GM12873 (cell line): ENCODE measurements at regions not wholly inside any gene's neighbourhood (a gene's known extent, or its start where the extent isn't known, plus 50 kb on each side); places are given as distances from the start of the nearest gene placed in this dataset.

Experiments
- CTCF ChIP-seq: IDR thresholded peaks from 2 replicates; pipeline ENCODE4 v1.5.1; 2012; ENCODE audit warnings: low read depth, mild to moderate bottlenecking, moderate library complexity, low read length, control low read depth; ENCODE audit not compliant: insufficient read depth; ENCODE audit errors: missing control alignments

GRCh38 chr17:79371984-79372383 lies 238.9 kb downstream of the RBFOX3 start:
- TF ChIP-seq CTCF, result no peak

DNA sequence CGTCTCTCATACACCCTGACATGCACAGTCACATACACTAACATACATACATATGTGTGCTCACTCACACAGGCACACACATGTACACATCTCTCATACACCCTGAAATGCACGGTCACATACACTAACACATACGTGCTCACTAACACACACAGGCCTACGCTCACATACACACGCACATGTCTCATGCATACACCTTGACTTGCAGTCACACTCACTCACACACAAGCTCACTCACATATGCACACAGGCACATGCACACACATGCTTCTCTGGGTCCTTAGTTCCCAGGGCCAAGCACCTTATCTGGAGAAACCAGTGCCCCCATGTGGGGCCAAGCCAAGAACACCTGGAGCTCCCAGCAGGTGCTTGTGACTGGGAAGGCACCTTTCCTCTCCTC lies 240.3 kb downstream of the RBFOX3 start:
- TF ChIP-seq CTCF, result no peak

GRCh38 chr17:79370126-79370525 lies 240.7 kb downstream of the RBFOX3 start:
- TF ChIP-seq CTCF, result no peak

- peak; percentile 15 for TF ChIP-seq CTCF
These were observed 241.3 kb downstream of the RBFOX3 start for GRCh38 chr17:79369532-79369931.

GRCh38 chr17:79369001-79369400 lies 241.8 kb downstream of the RBFOX3 start:
- no peak for TF ChIP-seq CTCF

DNA sequence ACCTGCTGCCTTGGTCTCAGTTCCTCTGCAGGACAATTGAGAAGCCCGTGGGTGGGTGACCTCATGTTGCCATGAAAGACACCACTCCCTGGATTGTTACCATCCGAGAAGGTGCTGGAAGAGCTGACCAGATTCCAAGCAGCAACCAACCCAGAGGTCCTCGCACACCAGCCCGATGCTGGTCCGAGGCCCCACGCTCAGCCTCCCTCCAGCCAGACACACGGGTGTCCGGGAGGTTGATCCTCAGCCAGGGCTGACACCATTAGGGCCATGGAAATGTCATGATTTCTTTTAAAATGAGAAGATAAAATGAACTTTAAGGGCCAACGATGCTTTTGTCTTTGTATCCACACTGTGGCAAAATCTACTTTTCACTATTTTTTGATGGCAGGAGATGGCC lies 242.3 kb downstream of the RBFOX3 start:
- no peak for TF ChIP-seq CTCF

- no peak for TF ChIP-seq CTCF
These were observed 243.8 kb downstream of the RBFOX3 start for GRCh38 chr17:79366988-79367571.
